Skin of body (tissue), 1 donor: ENCODE measurements at regions not wholly inside any gene's neighbourhood (a gene's known extent, or its start where the extent isn't known, plus 50 kb on each side); places are given as distances from the start of the nearest gene placed in this dataset.

Experiments used
- DNase-seq: peaks from one replicate; lab custom pipeline; 2025; lab: John Stamatoyannopoulos, UW

GRCh38 chr1:18535391-18536210 is 54.9 kb downstream of the KLHDC7A start:
- no peak for DNase-seq

GRCh38 chr1:18536356-18536755 is 55.6 kb downstream of the KLHDC7A start:
- DNase-seq = no peak

- no peak for DNase-seq
Measured at GRCh38 chr1:18536915-18537314, 56.2 kb downstream of the KLHDC7A start.

- no peak for DNase-seq
Measured at GRCh38 chr1:18537386-18538306, 56.9 kb downstream of the KLHDC7A start.

- no peak for DNase-seq
Measured at GRCh38 chr1:18539171-18539570, 58.4 kb downstream of the KLHDC7A start.

- no peak for DNase-seq
Measured at GRCh38 chr1:18540136-18540765, 59.5 kb downstream of the KLHDC7A start.

GRCh38 chr1:18541046-18541795 is 60.5 kb downstream of the KLHDC7A start:
- no peak for DNase-seq

GRCh38 chr1:18542351-18542750 is 61.6 kb downstream of the KLHDC7A start:
- no peak for DNase-seq

GRCh38 chr1:18546026-18546425 is 65.3 kb downstream of the KLHDC7A start:
- DNase-seq = no peak

- DNase-seq = no peak
Measured at GRCh38 chr1:18547460-18547859, 66.7 kb downstream of the KLHDC7A start.

- no peak for DNase-seq
Measured at GRCh38 chr1:18548643-18549042, 67.9 kb downstream of the KLHDC7A start.

GRCh38 chr1:18549106-18549505 is 68.4 kb downstream of the KLHDC7A start:
- DNase-seq = no peak

GRCh38 chr1:18549906-18550305 is 69.2 kb downstream of the KLHDC7A start:
- DNase-seq = no peak

- DNase-seq = no peak
Measured at GRCh38 chr1:18552631-18553030, 71.9 kb downstream of the KLHDC7A start.

- no peak for DNase-seq
Measured at GRCh38 chr1:18553388-18553787, 72.7 kb downstream of the KLHDC7A start.

GRCh38 chr1:18554099-18554498 is 73.4 kb downstream of the KLHDC7A start:
- no peak for DNase-seq

GRCh38 chr1:18554597-18554996 is 73.9 kb downstream of the KLHDC7A start:
- no peak for DNase-seq

- no peak for DNase-seq
Measured at GRCh38 chr1:18555036-18555435, 74.3 kb downstream of the KLHDC7A start.

- no peak for DNase-seq
Measured at GRCh38 chr1:18556364-18556763, 74.3 kb upstream of the PAX7 start.

- DNase-seq = no peak
Measured at GRCh38 chr1:18557621-18558465, 72.8 kb upstream of the PAX7 start.
